ENCODE measurements at regions not wholly inside any gene's neighbourhood (a gene's known extent, or its start where the extent isn't known, plus 50 kb on each side); places are given as distances from the start of the nearest gene placed in this dataset.

GRCh38 chr21:35346697-35347096 is 297.6 kb upstream of the RUNX1 start:
- intact Hi-C loops (cut with micrococcal nuclease; ENCODE audit: unreplicated experiment), result no loop called here
- Histone ChIP-seq H3K36me3 (ENCODE audit: insufficient read depth, low read length) (no peaks in the 10 kb centered on the region), H3K79me2 (ENCODE audit: insufficient read depth, low read depth, low read length) (no peaks in the 10 kb centered on the region), H3K9me3 (ENCODE audit: low read length) (no peaks in the 10 kb centered on the region), H4K20me1 (ENCODE audit: insufficient read depth, low read length) (no peaks in the 10 kb centered on the region), H3K4me3 (ENCODE audit: low read depth, low read length, poor library complexity, severe bottlenecking) (no peak overlapping the region), H3K4me1 (ENCODE audit: insufficient read depth, low read length, poor library complexity, severe bottlenecking) (peaks cover 12% of the 10 kb centered on the region), H2AFZ (ENCODE audit: low read length) (no peak overlapping the region), H3K4me2 (ENCODE audit: low read length) (no peak overlapping the region), H3K9me2 (ENCODE audit: insufficient read depth, low read length) (no peaks in the 10 kb centered on the region), H3K27ac (ENCODE audit: low read depth, low read length, poor library complexity, severe bottlenecking) (no peak overlapping the region)
- TF ChIP-seq CTCF (conservative IDR thresholded peaks at IDR 0.05; ENCODE audit: low read length) (no peak), EZH2phosphoT487 (IDR thresholded peaks at IDR 0.05; ENCODE audit: borderline replicate concordance, low read depth, low read length) (no peak)
- CTCF ChIA-PET (ENCODE audit: unreplicated experiment), result no interaction called here
- POLR2A ChIA-PET, result no interaction called here
- BruUV-seq (replicated peaks), result no TSS peak
- DNase-seq (ENCODE audit: low spot score), result no peak

DNA sequence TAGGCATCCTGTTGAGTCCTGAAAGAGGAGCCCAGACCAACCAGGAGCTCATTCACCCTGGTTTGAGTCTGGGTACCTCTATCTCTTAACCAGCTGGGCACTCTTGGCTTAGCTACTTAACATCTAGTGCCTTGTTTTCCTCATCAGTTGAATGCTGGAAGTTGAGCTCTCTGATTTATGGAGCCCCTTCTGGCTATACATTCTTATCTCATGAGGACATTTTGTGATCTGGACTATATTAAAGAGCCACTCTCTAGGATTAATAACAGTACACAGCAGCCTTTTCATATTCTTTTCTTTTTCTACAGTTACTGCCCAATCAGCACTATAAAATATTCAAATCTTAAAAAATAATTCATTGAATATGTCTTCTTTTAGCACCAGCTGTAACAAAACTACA is 296.9 kb upstream of the RUNX1 start:
- BruUV-seq (replicated peaks), result no TSS peak
- H3K9me2 ChIP-seq (ENCODE audit: insufficient read depth, low read length), result no peaks in the 10 kb centered on the region
- H3K79me2 ChIP-seq (ENCODE audit: insufficient read depth, low read depth, low read length), result no peaks in the 10 kb centered on the region
- no peak overlapping the region for H3K4me3 ChIP-seq (ENCODE audit: low read depth, low read length, poor library complexity, severe bottlenecking)
- DNase-seq (ENCODE audit: low spot score), result no peak
- TF ChIP-seq CTCF (conservative IDR thresholded peaks at IDR 0.05; ENCODE audit: low read length) (no peak), EZH2phosphoT487 (IDR thresholded peaks at IDR 0.05; ENCODE audit: borderline replicate concordance, low read depth, low read length) (no peak)
- H2AFZ ChIP-seq (ENCODE audit: low read length), result no peak overlapping the region
- POLR2A ChIA-PET, result interaction anchor here (0.6 to 0.9 kb wide), 3 partner anchors 10 to 545 kb away, joined by 3 read pairs; no protein-coding TSS in a partner anchor
- H4K20me1 ChIP-seq (ENCODE audit: insufficient read depth, low read length), result no peaks in the 10 kb centered on the region
- H3K9me3 ChIP-seq (ENCODE audit: low read length), result no peaks in the 10 kb centered on the region
- intact Hi-C loops (cut with micrococcal nuclease; ENCODE audit: unreplicated experiment), result no loop called here
- CTCF ChIA-PET (ENCODE audit: unreplicated experiment), result no interaction called here
- peaks cover 12% of the 10 kb centered on the region for H3K4me1 ChIP-seq (ENCODE audit: insufficient read depth, low read length, poor library complexity, severe bottlenecking)
- H3K27ac ChIP-seq (ENCODE audit: low read depth, low read length, poor library complexity, severe bottlenecking), result no peak overlapping the region
- no peak overlapping the region for H3K4me2 ChIP-seq (ENCODE audit: low read length)
- H3K36me3 ChIP-seq (ENCODE audit: insufficient read depth, low read length), result no peaks in the 10 kb centered on the region

DNA sequence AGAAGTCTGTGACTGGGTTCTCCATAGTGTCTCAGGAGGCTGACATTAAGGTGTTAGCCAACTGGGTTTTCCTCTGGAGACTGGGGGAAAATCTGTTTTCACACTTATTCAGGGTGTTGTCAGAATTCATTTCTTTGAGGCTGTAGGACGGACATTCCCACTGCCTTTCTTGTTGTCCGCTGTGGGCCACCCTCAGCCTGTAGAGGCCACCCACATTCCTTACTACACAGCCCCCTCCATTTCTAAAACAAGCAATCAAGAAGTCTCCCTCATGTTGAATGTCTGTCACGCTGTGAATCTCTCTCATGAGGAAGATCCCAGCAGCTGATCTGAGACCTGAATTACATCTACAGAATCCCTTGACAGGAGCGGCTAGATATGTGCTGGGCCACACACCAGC is 295.5 kb upstream of the RUNX1 start:
- POLR2A ChIA-PET, result no interaction called here
- H3K4me1 ChIP-seq (ENCODE audit: insufficient read depth, low read length, poor library complexity, severe bottlenecking), result peaks cover 12% of the 10 kb centered on the region
- H3K4me3 ChIP-seq (ENCODE audit: low read depth, low read length, poor library complexity, severe bottlenecking), result no peak overlapping the region
- no peaks in the 10 kb centered on the region for H4K20me1 ChIP-seq (ENCODE audit: insufficient read depth, low read length)
- CTCF ChIA-PET (ENCODE audit: unreplicated experiment), result no interaction called here
- no peaks in the 10 kb centered on the region for H3K9me3 ChIP-seq (ENCODE audit: low read length)
- no peaks in the 10 kb centered on the region for H3K79me2 ChIP-seq (ENCODE audit: insufficient read depth, low read depth, low read length)
- no peaks in the 10 kb centered on the region for H3K9me2 ChIP-seq (ENCODE audit: insufficient read depth, low read length)
- intact Hi-C loops (cut with micrococcal nuclease; ENCODE audit: unreplicated experiment), result no loop called here
- no peak overlapping the region for H3K27ac ChIP-seq (ENCODE audit: low read depth, low read length, poor library complexity, severe bottlenecking)
- BruUV-seq (replicated peaks), result no TSS peak
- H3K4me2 ChIP-seq (ENCODE audit: low read length), result no peak overlapping the region
- DNase-seq (ENCODE audit: low spot score), result no peak
- TF ChIP-seq CTCF (conservative IDR thresholded peaks at IDR 0.05; ENCODE audit: low read length), result no peak
- no peak for TF ChIP-seq EZH2phosphoT487 (IDR thresholded peaks at IDR 0.05; ENCODE audit: borderline replicate concordance, low read depth, low read length)
- no peaks in the 10 kb centered on the region for H3K36me3 ChIP-seq (ENCODE audit: insufficient read depth, low read length)
- H2AFZ ChIP-seq (ENCODE audit: low read length), result no peak overlapping the region

Measured in OCI-LY7 (cell line).